ENCODE measurements at regions not wholly inside any gene's neighbourhood (a gene's known extent, or its start where the extent isn't known, plus 50 kb on each side); places are given as distances from the start of the nearest gene placed in this dataset.
A peak's percentile ranks its signal among the peaks of the same experiment; 100 is the strongest.

DNA sequence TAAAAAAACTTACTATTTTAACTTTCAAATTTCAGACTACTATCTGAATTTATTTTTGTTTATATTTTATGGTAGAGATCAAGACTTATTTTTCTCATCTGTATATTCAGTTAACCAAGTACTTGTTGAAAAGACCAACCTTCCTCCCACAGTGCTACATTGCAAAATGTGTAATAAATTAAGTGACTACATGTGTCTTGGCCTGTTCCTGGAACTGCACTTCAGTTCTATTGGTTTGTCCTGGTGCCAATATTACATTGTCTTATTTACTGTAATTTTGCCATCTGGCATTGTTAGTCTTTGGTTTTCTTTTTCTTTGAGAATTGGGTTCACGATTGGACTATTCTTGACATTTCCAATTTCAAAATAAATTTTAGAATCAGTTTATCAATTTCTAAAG, 138.4 kb upstream of the KCNMB2 start:
- DNase-seq = no peak

GRCh38 chr3:178404961-178405360, 131.3 kb upstream of the KCNMB2 start:
- no peak for DNase-seq

DNA sequence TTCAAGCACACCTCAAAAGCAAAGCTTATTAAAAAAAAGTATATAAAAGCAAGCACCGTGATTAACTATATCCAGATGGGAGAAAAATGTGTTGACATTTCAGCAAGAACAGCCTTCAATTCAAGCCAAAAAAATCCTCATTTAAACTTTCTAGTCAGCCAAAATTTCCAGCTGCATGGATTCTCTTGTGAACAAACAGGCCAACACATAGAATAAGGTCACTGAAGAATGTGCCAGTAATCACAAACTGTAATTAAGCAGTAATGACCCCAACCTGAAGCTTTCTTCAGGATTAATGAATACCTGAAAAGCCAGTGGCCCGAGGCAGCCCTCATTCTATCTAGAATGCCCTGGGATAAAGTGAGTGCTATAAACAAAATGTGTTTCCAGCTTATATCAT, 130.7 kb upstream of the KCNMB2 start:
- no peak for DNase-seq

GRCh38 chr3:178406206-178406605, 130.0 kb upstream of the KCNMB2 start:
- DNase-seq = no peak

GRCh38 chr3:178415384-178415783, 120.9 kb upstream of the KCNMB2 start:
- DNase-seq = no peak

DNA sequence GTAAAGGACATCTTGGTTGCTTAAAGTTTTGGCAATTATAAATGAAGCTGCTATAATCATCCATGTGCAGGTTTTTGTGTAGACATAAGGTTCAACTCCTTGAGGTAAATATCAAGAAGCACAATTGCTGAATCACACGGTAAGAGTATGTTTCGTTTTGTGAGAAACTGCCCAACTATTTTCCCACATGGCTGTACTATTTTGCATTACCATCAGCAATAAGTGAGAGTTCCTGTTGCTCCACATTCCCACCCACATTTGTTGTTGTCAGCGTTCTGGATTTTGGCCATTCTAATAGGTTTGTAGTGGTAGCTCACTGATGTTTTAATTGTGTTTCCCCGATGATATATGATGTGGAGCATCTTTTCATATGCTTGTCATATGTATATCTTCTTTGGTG, 118.5 kb upstream of the KCNMB2 start:
- DNase-seq = no peak

- DNase-seq = peak; percentile 24
Measured at GRCh38 chr3:178419071-178419470, 117.2 kb upstream of the KCNMB2 start.

DNA sequence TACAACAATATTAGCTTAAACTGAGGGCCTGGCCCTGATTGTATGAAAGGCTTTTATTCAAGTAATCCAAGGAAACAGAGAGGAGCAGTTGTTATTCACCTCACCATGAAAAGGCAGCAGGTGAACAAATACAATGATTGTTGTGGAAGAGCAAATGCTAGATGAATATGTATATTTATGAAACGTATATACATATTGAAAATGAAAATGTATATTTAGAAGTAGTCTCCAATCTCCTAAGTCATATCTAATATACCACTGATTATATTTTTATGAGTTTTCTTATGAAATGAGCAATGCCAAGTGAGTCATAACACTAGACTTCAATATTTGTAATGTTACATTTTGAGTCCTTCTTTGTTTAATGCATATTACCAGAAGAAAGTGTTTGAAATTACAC, 116.2 kb upstream of the KCNMB2 start:
- DNase-seq = peak; percentile 66

DNA sequence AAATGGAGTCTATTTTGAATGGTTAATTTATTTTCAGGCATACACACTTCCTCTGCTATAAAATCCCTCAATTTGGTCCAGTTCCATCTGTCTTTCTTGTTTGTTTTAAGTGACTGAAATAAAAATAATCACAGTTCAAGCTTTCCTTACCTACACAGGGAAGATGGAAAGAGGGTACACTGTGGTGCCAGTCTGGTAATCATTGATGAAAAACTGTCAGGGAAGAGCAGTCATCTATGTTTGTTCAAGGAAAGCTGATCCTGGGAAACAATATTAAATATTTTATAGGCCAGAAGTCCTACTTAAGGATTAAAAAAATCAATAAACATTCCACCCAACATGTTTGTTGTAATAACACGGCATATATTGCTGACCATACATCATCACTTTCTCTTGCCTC, 115.2 kb upstream of the KCNMB2 start:
- DNase-seq = peak; percentile 67

GRCh38 chr3:178422406-178422805, 113.8 kb upstream of the KCNMB2 start:
- DNase-seq = no peak

- no peak for DNase-seq
Measured at GRCh38 chr3:178428037-178428436, 108.2 kb upstream of the KCNMB2 start.

DNA sequence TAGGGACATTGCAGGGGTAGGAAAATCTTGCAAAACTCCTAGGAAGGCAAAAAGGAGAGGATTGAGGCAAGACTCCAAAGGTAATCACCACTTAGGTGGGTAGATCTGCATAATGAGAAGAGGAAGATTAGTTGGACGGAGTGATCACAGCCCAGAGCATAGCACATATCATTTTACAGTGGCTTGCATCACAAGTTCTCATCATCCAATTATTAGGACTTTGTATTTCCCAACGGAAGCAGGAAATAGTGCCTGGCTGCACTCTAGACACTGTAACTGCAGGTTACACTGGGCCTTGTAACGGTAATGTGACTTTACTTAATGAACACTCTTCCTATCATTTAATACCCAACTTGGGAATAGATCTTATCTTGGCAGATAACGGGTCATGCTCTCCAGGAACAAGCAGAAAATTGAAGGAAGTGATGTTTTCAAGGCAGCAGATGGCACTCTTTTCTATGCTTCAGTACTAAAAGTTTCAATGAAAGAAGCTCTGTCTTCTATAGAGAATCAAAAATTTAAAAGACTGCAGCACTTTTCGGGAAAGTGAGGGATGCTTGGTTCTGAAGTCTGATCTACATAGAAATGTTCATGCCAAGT, 101.9 kb upstream of the KCNMB2 start:
- DNase-seq = peak; percentile 18

GRCh38 chr3:178435575-178435974, 100.7 kb upstream of the KCNMB2 start:
- DNase-seq = no peak

DNA sequence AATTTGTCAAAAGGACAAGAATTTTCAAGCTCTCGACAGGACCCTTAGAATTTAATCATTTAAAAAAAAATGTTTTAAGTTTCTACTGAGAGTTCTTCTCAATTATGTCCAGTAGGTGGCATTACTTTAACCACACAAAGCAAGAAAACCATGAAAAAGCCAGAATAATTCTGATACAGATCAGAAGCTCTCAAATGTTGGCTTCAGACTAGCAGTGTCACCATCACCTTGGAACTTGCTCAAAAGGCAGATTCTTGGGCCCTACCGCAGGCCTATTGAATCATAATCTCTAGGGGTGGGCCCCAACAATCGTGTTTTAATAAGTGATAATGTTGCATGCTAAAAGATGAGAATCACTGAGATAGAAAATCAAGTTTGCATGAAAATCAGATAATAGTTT, 99.5 kb upstream of the KCNMB2 start:
- DNase-seq = peak; percentile 42

DNA sequence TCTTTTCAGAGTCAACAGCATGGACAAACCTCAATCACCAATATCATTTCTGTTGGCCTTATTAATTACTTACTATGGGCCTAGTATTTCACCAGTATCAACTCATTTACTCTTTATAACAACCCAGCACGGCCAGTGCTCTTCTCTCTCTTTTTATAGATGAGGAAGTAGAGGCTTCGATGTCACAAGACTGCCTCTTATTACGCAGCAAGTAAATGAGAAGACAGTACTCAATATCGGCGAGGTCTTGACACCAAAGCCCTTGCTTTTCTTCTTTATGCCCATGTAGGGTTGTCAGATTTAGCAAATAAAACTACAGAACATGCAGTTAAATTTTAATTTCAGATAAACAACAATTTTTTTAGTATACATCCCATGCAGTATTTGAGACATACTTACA, 99.0 kb upstream of the KCNMB2 start:
- DNase-seq = no peak

DNA sequence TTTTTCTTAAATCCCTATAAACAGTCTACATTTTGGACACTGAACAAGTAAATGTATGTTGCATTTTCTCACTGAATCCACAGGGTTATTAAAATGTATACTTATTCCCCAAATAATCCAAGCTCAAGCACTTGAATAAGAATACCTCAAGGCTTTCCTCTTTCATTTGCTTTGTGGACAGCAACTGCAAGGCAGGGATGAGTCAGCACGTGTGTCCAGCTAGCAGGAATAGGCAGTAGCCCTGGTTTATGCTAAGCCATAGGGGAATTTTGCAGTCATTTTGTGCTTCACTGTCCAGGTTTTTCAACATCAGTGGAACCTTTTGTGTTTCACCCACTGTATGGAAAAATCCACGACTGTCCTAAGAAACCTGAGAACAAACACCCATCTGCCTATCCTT, 96.7 kb upstream of the KCNMB2 start:
- DNase-seq = no peak

GRCh38 chr3:178440043-178440442, 96.2 kb upstream of the KCNMB2 start:
- peak; percentile 10 for DNase-seq

- DNase-seq = no peak
Measured at GRCh38 chr3:178443634-178444033, 92.6 kb upstream of the KCNMB2 start.

DNA sequence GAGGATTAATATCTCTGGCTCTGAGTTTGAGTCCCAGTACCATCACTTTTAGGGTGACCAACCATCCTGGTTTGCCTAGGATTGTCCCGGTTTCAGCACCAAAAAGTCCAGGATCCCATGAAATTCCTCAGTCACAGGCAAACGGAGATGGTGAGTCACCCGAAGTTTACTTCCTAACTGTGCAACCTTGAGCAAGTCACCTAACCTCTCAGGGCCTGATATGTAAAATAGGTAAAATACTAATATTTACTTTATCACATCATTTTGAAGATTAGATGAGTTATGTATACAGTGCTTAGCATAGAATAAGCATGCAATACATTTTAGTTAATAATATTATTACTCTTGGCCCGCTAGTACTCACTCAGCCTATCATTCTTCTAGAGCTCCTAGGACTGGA, 91.1 kb upstream of the KCNMB2 start:
- DNase-seq = no peak

GRCh38 chr3:178446059-178446458, 90.2 kb upstream of the KCNMB2 start:
- DNase-seq = peak; percentile 30

DNA sequence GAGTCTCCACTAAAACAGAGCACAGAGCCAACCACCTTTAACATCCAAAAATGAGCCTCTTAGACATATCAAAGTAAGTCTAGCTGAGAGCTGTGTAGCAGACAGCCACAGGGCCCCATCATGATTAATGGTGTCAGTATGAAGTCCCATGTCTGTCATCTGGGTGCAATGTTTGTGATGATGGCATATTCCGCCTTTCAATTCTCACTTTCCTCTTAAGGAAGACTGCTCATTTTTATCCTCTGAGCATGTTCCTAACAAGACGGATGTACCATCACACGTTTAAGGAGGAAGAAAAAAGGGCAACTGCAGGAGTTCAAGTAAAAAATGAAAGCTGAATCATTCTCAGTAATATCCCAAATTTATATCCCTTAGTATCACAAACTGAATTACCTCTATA, 85.8 kb upstream of the KCNMB2 start:
- no peak for DNase-seq

DNA sequence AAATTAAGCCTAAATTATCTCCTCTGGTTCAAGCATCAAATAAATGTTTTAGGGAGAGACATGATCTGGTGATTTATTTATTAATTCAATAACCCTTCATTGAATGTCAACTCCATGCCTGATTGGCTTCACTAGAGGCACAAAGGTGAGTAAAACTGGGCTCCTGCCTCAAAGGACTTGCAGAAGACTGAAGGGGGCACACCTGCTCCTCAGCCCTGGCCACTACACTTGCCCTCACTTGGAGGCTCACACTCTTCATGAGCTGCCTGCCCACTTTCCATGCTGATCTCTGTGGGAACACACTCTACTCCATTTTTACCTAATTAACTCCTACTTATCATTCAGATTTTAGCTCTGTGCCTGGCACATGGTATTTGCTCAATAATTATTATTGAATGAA, 84.4 kb upstream of the KCNMB2 start:
- DNase-seq = peak; percentile 44

GRCh38 chr3:178454726-178455125, 81.5 kb upstream of the KCNMB2 start:
- no peak for DNase-seq

- no peak for DNase-seq
Measured at GRCh38 chr3:178455226-178455625, 81.0 kb upstream of the KCNMB2 start.

- DNase-seq = no peak
Measured at GRCh38 chr3:178455946-178456345, 80.3 kb upstream of the KCNMB2 start.
